SK-N-SH treated with all-trans-retinoic acid at 6 μM for 48 hours (cell line): ENCODE measurements at regions not wholly inside any gene's neighbourhood (a gene's known extent, or its start where the extent isn't known, plus 50 kb on each side); places are given as distances from the start of the nearest gene placed in this dataset.

ENCODE experiments used
- ATAC-seq: fragments of 200-7000 bp; cut with Tn5 transposase; 3 replicates; pipeline ENCODE4 v1.9.1; 2020; ENCODE audit warnings: mild to moderate bottlenecking, moderate library complexity
- ARNTL ChIP-seq: fragments of 450-650 bp; formaldehyde crosslinking; IDR thresholded peaks from 2 replicates; pipeline ENCODE4 v1.5.0; 2020; ENCODE audit warnings: low read depth, mild to moderate bottlenecking, moderate library complexity, borderline replicate concordance
- BACH2 ChIP-seq: fragments of 250-450 bp; sonication (Bioruptor Pico); IDR thresholded peaks from 2 replicates; pipeline ENCODE4 v1.9.0; 2021; ENCODE audit warnings: mild to moderate bottlenecking, borderline replicate concordance
- CREB5 ChIP-seq: fragments of 250-450 bp; sonication (Bioruptor Pico); IDR thresholded peaks from 2 replicates; pipeline ENCODE4 v1.5.1; 2020; ENCODE audit warnings: low read depth, mild to moderate bottlenecking, moderate library complexity
- CSDC2 ChIP-seq: fragments of 250-450 bp; sonication (Bioruptor Pico); IDR thresholded peaks from 2 replicates; pipeline ENCODE4 v1.5.0; 2020; ENCODE audit warnings: mild to moderate bottlenecking, moderate library complexity
- CSRNP3 ChIP-seq: fragments of 250-450 bp; sonication (Bioruptor Pico); IDR thresholded peaks from 2 replicates; pipeline ENCODE4 v1.5.1; 2021; ENCODE audit warnings: mild to moderate bottlenecking, moderate library complexity
- ESRRG ChIP-seq: fragments of 250-450 bp; sonication (Bioruptor Pico); IDR thresholded peaks from 2 replicates; pipeline ENCODE4 v1.6.1; 2021; ENCODE audit warnings: mild to moderate bottlenecking
- GLIS3 ChIP-seq: fragments of 250-450 bp; sonication (Bioruptor Pico); IDR thresholded peaks from 2 replicates; pipeline ENCODE4 v1.5.0; 2020; ENCODE audit warnings: mild to moderate bottlenecking, moderate library complexity
- ISL1 ChIP-seq: fragments of 250-450 bp; sonication (Bioruptor Pico); IDR thresholded peaks from 2 replicates; pipeline ENCODE4 v2.1.2; 2022; ENCODE audit warnings: mild to moderate bottlenecking, moderate library complexity
- OSR1 ChIP-seq: fragments of 250-450 bp; sonication (Bioruptor Pico); IDR thresholded peaks from 2 replicates; pipeline ENCODE4 v1.8.0; 2022; ENCODE audit warnings: moderate library complexity, mild to moderate bottlenecking, inconsistent platforms
- POU6F1 ChIP-seq: fragments of 250-450 bp; sonication (Bioruptor Pico); IDR thresholded peaks from 2 replicates; pipeline ENCODE4 v1.8.0; 2021; ENCODE audit warnings: low read depth, mild to moderate bottlenecking, moderate library complexity, borderline replicate concordance
- PPARA ChIP-seq: fragments of 250-450 bp; sonication (Bioruptor Pico); IDR thresholded peaks from 2 replicates; pipeline ENCODE4 v1.5.0; 2020; ENCODE audit warnings: mild to moderate bottlenecking, borderline replicate concordance
- RARB ChIP-seq: fragments of 250-450 bp; sonication (Bioruptor Pico); IDR thresholded peaks from 2 replicates; pipeline ENCODE4 v1.8.0; 2021; ENCODE audit warnings: mild to moderate bottlenecking, moderate library complexity
- SNAI2 ChIP-seq: fragments of 250-450 bp; sonication (Bioruptor Pico); IDR thresholded peaks from 2 replicates; pipeline ENCODE4 v1.5.0; 2020; ENCODE audit warnings: mild to moderate bottlenecking, moderate library complexity
- TCF4 ChIP-seq: fragments of 250-450 bp; sonication (Bioruptor Pico); IDR thresholded peaks from 2 replicates; pipeline ENCODE4 v1.8.0; 2021; ENCODE audit warnings: mild to moderate bottlenecking, moderate library complexity, borderline replicate concordance
- TOX ChIP-seq: fragments of 250-450 bp; sonication (Bioruptor Pico); IDR thresholded peaks from 2 replicates; pipeline ENCODE4 v1.8.0; 2021; ENCODE audit warnings: mild to moderate bottlenecking, moderate library complexity, borderline replicate concordance
- ZFP30 ChIP-seq: fragments of 450-650 bp; formaldehyde crosslinking; IDR thresholded peaks from 2 replicates; pipeline ENCODE4 v1.5.0; 2022; ENCODE audit warnings: mild to moderate bottlenecking, moderate library complexity
- ZNF565 ChIP-seq: fragments of 450-650 bp; formaldehyde crosslinking; conservative IDR thresholded peaks from 2 replicates; pipeline ENCODE4 v1.5.0; 2020; ENCODE audit warnings: low read depth, mild to moderate bottlenecking, moderate library complexity
- ZNF70 ChIP-seq: fragments of 450-650 bp; formaldehyde crosslinking; IDR thresholded peaks from 2 replicates; pipeline ENCODE4 v1.5.0; 2020; ENCODE audit warnings: mild to moderate bottlenecking, moderate library complexity
- ZNF8 ChIP-seq: fragments of 450-650 bp; formaldehyde crosslinking; IDR thresholded peaks from 2 replicates; pipeline ENCODE4 v1.5.0; 2020; ENCODE audit warnings: mild to moderate bottlenecking, moderate library complexity
- TF ChIP-seq, protein P1 (sequence below): fragments of 250-450 bp; sonication (Bioruptor Pico); IDR thresholded peaks from 2 replicates; pipeline ENCODE4 v1.8.0; 2020; ENCODE audit warnings: mild to moderate bottlenecking, moderate library complexity, borderline replicate concordance
- TF ChIP-seq, protein P2 (sequence below): fragments of 250-450 bp; sonication (Bioruptor Pico); IDR thresholded peaks from 2 replicates; pipeline ENCODE4 v1.5.0; 2020; ENCODE audit warnings: mild to moderate bottlenecking, moderate library complexity

DNA sequence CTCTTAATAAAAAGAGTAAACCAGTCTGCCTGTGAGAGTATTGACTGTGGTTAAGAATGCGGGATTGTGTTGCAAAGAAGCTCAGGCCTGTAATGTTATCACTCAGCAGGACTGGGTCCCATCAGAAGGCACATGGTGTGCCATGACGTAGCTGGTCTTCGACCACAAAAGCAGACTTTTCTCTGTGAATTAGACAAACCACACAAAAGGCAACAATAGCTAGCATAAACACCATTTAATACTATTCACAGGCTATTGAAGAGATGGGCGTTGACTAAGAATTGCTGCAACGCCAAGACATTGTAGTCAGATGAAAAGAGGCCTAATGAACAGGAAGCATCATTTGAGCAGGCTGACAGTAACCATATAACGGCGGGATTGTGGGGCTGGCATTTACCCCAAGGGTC is 235.6 kb upstream of the SOX21 start:
- ATAC-seq: no peak
- TF ChIP-seq GLIS3 (CRISPR knock-in tag): no peak
- TF ChIP-seq ZNF565: no peak

- TF ChIP-seq ZFP30 (CRISPR knock-in tag) (no peak), ZNF565 (no peak), CSDC2 (no peak), PPARA (CRISPR knock-in tag) (no peak), SNAI2 (CRISPR knock-in tag) (no peak), TOX (no peak), ISL1 (CRISPR knock-in tag) (no peak), ARNTL (CRISPR knock-in tag) (no peak), ZNF70 (no peak), BACH2 (no peak), ESRRG (no peak), OSR1 (CRISPR knock-in tag) (no peak), RARB (CRISPR knock-in tag) (no peak), CREB5 (CRISPR knock-in tag) (no peak), CSRNP3 (no peak), POU6F1 (CRISPR knock-in tag) (no peak), ZNF8 (no peak), GLIS3 (CRISPR knock-in tag) (no peak)
- TF ChIP-seq, protein P1, sequence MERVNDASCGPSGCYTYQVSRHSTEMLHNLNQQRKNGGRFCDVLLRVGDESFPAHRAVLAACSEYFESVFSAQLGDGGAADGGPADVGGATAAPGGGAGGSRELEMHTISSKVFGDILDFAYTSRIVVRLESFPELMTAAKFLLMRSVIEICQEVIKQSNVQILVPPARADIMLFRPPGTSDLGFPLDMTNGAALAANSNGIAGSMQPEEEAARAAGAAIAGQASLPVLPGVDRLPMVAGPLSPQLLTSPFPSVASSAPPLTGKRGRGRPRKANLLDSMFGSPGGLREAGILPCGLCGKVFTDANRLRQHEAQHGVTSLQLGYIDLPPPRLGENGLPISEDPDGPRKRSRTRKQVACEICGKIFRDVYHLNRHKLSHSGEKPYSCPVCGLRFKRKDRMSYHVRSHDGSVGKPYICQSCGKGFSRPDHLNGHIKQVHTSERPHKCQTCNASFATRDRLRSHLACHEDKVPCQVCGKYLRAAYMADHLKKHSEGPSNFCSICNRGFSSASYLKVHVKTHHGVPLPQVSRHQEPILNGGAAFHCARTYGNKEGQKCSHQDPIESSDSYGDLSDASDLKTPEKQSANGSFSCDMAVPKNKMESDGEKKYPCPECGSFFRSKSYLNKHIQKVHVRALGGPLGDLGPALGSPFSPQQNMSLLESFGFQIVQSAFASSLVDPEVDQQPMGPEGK: no peak
- TF ChIP-seq, protein P2, sequence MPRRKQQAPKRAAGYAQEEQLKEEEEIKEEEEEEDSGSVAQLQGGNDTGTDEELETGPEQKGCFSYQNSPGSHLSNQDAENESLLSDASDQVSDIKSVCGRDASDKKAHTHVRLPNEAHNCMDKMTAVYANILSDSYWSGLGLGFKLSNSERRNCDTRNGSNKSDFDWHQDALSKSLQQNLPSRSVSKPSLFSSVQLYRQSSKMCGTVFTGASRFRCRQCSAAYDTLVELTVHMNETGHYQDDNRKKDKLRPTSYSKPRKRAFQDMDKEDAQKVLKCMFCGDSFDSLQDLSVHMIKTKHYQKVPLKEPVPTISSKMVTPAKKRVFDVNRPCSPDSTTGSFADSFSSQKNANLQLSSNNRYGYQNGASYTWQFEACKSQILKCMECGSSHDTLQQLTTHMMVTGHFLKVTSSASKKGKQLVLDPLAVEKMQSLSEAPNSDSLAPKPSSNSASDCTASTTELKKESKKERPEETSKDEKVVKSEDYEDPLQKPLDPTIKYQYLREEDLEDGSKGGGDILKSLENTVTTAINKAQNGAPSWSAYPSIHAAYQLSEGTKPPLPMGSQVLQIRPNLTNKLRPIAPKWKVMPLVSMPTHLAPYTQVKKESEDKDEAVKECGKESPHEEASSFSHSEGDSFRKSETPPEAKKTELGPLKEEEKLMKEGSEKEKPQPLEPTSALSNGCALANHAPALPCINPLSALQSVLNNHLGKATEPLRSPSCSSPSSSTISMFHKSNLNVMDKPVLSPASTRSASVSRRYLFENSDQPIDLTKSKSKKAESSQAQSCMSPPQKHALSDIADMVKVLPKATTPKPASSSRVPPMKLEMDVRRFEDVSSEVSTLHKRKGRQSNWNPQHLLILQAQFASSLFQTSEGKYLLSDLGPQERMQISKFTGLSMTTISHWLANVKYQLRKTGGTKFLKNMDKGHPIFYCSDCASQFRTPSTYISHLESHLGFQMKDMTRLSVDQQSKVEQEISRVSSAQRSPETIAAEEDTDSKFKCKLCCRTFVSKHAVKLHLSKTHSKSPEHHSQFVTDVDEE (CRISPR knock-in tag): no peak
Observed at GRCh38 chr13:94947392-94947791, 235.0 kb upstream of the SOX21 start.

GRCh38 chr13:94946039-94946438 is 233.7 kb upstream of the SOX21 start:
- no peak for TF ChIP-seq GLIS3 (CRISPR knock-in tag)
- no peak for TF ChIP-seq TCF4 (CRISPR knock-in tag)
- TF ChIP-seq BACH2: no peak
- TF ChIP-seq CREB5 (CRISPR knock-in tag): no peak
- TF ChIP-seq ESRRG: no peak
- TF ChIP-seq SNAI2 (CRISPR knock-in tag): no peak
- no peak for TF ChIP-seq CSRNP3
- TF ChIP-seq ISL1 (CRISPR knock-in tag): no peak
- TF ChIP-seq ZNF70: no peak
- no peak for TF ChIP-seq ZNF565
- TF ChIP-seq TOX: no peak
- TF ChIP-seq, protein P2 (CRISPR knock-in tag): no peak
- TF ChIP-seq, all 23 proteins: peak for 0
- no peak for ATAC-seq

More at GRCh38 chr13:94947392-94947791, 235.0 kb upstream of the SOX21 start:
- ATAC-seq: no peak
